PC-3 (cell line): ENCODE measurements at regions not wholly inside any gene's neighbourhood (a gene's known extent, or its start where the extent isn't known, plus 50 kb on each side); places are given as distances from the start of the nearest gene placed in this dataset.

Experiments used
- ATAC-seq: fragments of 200-7000 bp; cut with Tn5 transposase; 2 replicates; pipeline ENCODE4 v1.9.1; 2020; ENCODE audit warnings: mild to moderate bottlenecking, moderate library complexity
- BruUV-seq: library from RNA; stranded (reverse); fragments of 400-500 nt; replicated peaks from 2 replicates; lab custom pipeline; 2021; lab: Mats Ljungman, UMichigan
- CTCF ChIA-PET: fragments of 300-600 bp; sonication (Branson Sonifier 250); formaldehyde crosslinking; loops from one replicate; lab custom pipeline; 2022; ENCODE audit warnings: antibody characterized with exemption; lab: Charles Lee
- POLR2A ChIA-PET: fragments of 300-600 bp; sonication (Branson Sonifier 250); formaldehyde crosslinking; loops from one replicate; lab custom pipeline; 2022; ENCODE audit warnings: antibody characterized with exemption; ENCODE audit not compliant: unreplicated experiment; lab: Charles Lee
- DNase-seq: peaks from one replicate; pipeline ENCODE4 v3.0.0-alpha.2; 2015
- H2AFZ ChIP-seq: fragments of 300-600 bp; sonication (generic); 2 replicates; pipeline ENCODE4 v1.6.0; 2016; ENCODE audit warnings: antibody characterized with exemption, low read length
- H3F3A ChIP-seq: fragments of 300-600 bp; sonication (generic); one replicate; pipeline ENCODE4 v1.6.0; 2017; ENCODE audit warnings: antibody characterized with exemption, low read length, control low read depth, mild to moderate bottlenecking; ENCODE audit not compliant: unreplicated experiment
- H3K27ac ChIP-seq: fragments of 300-600 bp; sonication (generic); 2 replicates; pipeline ENCODE4 v1.5.1; 2016; ENCODE audit warnings: mild to moderate bottlenecking, low read length
- H3K27me3 ChIP-seq: fragments of 300-600 bp; sonication (generic); 2 replicates; pipeline ENCODE4 v1.6.1; 2016; ENCODE audit warnings: low read length, mixed read lengths
- H3K36me3 ChIP-seq: fragments of 300-600 bp; sonication (generic); 2 replicates; pipeline ENCODE4 v1.6.1; 2016; ENCODE audit warnings: low read depth, mixed run types, low read length, mixed read lengths
- H3K4me1 ChIP-seq: fragments of 300-600 bp; sonication (generic); 2 replicates; pipeline ENCODE4 v1.5.1; 2016; ENCODE audit warnings: low read length; ENCODE audit not compliant: insufficient read depth
- H3K4me2 ChIP-seq: fragments of 300-600 bp; sonication (generic); 2 replicates; pipeline ENCODE4 v1.6.0; 2016; ENCODE audit warnings: low read length
- H3K4me3 ChIP-seq: fragments of 300-600 bp; sonication (generic); 2 replicates; pipeline ENCODE4 v1.5.1; 2016; ENCODE audit warnings: mild to moderate bottlenecking, low read length, mixed read lengths
- H3K79me2 ChIP-seq: fragments of 300-600 bp; sonication (generic); 2 replicates; pipeline ENCODE4 v1.6.1; 2017; ENCODE audit warnings: low read length, mixed read lengths
- H3K9ac ChIP-seq: fragments of 300-600 bp; sonication (generic); 2 replicates; pipeline ENCODE4 v1.6.0; 2016; ENCODE audit warnings: mild to moderate bottlenecking, low read length
- H3K9me2 ChIP-seq: fragments of 300-600 bp; sonication (generic); replicated peaks from 2 replicates; pipeline ENCODE4 v1.6.1; 2016; ENCODE audit warnings: mixed run types, low read length, mixed read lengths
- H3K9me3 ChIP-seq: fragments of 300-600 bp; sonication (generic); 2 replicates; pipeline ENCODE4 v1.6.1; 2016; ENCODE audit warnings: low read length, mixed read lengths
- H4K20me1 ChIP-seq: fragments of 300-600 bp; sonication (generic); 2 replicates; pipeline ENCODE4 v1.6.1; 2016; ENCODE audit warnings: low read length, mixed read lengths
- EZH2 ChIP-seq: fragments of 300-600 bp; sonication (generic); IDR thresholded peaks from one replicate; pipeline ENCODE4 v1.6.1; 2017; ENCODE audit warnings: antibody characterized with exemption, mild to moderate bottlenecking, low read length; ENCODE audit not compliant: unreplicated experiment
- EZH2phosphoT487 ChIP-seq: fragments of 300-600 bp; sonication (generic); IDR thresholded peaks from 2 replicates; pipeline ENCODE4 v1.6.1; 2018; ENCODE audit warnings: mild to moderate bottlenecking, antibody characterized with exemption, low read length, borderline replicate concordance
- intact Hi-C: fragments of 100-400 bp; cut with micrococcal nuclease; formaldehyde crosslinking; loops from 2 replicates; pipeline ENCODE4 v1.9.0; 2023
- TF ChIP-seq, protein P1 (sequence below): fragments of 300-600 bp; sonication (generic); conservative IDR thresholded peaks from 2 replicates; pipeline ENCODE4 v1.5.1; 2017; ENCODE audit warnings: antibody characterized with exemption, low read depth, mild to moderate bottlenecking, low read length

DNA sequence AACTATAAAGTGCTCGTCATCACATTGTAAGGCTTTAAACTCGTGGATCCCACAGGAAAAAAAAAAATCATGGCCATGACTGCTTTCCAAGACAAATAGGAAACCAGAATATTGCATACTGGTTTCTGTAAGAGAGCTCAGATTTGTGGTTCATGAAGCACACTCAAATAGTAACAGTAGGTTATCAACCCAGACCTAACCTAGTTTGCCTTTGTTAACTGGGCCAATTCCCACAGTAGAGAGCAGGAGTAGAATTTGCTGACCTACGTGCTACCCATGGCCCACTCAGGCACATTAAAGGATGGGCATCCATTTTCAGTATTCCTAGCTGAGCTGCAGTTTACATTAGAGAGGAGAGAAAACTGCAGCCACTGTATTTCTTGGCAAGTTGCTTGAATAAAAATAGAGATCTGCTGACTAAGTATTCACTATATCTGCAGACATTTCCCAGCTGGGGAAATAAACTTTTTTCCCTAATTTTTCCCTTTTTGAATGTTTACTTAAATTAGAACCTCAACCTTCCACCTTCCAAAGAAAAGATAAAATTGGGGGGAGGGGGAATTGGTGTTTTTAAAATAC lies 218.5 kb downstream of the SPANXN3 start:
- no peak for ATAC-seq
- H3K27ac ChIP-seq: no peak overlapping the region
- no peak overlapping the region for H3K9ac ChIP-seq
- TF ChIP-seq, protein P1, sequence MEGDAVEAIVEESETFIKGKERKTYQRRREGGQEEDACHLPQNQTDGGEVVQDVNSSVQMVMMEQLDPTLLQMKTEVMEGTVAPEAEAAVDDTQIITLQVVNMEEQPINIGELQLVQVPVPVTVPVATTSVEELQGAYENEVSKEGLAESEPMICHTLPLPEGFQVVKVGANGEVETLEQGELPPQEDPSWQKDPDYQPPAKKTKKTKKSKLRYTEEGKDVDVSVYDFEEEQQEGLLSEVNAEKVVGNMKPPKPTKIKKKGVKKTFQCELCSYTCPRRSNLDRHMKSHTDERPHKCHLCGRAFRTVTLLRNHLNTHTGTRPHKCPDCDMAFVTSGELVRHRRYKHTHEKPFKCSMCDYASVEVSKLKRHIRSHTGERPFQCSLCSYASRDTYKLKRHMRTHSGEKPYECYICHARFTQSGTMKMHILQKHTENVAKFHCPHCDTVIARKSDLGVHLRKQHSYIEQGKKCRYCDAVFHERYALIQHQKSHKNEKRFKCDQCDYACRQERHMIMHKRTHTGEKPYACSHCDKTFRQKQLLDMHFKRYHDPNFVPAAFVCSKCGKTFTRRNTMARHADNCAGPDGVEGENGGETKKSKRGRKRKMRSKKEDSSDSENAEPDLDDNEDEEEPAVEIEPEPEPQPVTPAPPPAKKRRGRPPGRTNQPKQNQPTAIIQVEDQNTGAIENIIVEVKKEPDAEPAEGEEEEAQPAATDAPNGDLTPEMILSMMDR: no peak
- no peak for TF ChIP-seq EZH2
- no peak for TF ChIP-seq EZH2phosphoT487
- H3F3A ChIP-seq: no peaks in the 10 kb centered on the region
- H3K9me2 ChIP-seq: no peaks in the 10 kb centered on the region
- no peak overlapping the region for H3K4me2 ChIP-seq
- no peak for DNase-seq
- no TSS peak for BruUV-seq
- H3K9me3 ChIP-seq: no peaks in the 10 kb centered on the region
- no peaks in the 10 kb centered on the region for H3K79me2 ChIP-seq
- ChIA-PET POLR2A (no interaction called here), CTCF (interaction anchor here (0.5 kb wide), 1 partner anchor 31 kb away, joined by 3 read pairs; no protein-coding TSS in a partner anchor)
- no peak overlapping the region for H3K4me3 ChIP-seq
- H3K4me1 ChIP-seq: no peaks in the 10 kb centered on the region
- H3K36me3 ChIP-seq: no peaks in the 10 kb centered on the region
- intact Hi-C loops: no loop called here
- no peaks in the 10 kb centered on the region for H4K20me1 ChIP-seq
- no peak overlapping the region for H2AFZ ChIP-seq
- no peaks in the 10 kb centered on the region for H3K27me3 ChIP-seq

DNA sequence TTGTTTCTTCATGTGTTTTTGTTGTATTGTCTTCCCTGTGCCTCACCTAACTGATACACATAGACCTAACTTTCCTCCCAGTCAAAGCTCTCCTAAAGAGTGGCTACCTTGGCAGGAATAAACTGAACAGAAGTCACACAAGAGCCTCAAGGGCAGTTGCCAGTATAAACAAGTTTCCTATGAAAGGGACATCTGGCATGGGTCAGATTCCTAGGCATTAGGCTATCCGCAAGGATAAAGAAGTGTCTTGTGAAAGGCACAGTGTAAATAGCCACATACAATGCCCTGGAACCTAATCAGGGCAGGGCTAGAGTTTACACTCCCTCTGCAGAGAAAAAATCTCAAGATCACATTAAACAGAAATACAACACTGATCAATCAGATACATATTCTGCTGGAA lies 220.8 kb downstream of the SPANXN3 start:
- Histone ChIP-seq H3K27me3 (no peaks in the 10 kb centered on the region), H3K4me3 (no peak overlapping the region), H3K9ac (no peak overlapping the region), H3K4me2 (no peak overlapping the region), H3F3A (no peaks in the 10 kb centered on the region), H4K20me1 (no peaks in the 10 kb centered on the region), H3K4me1 (no peaks in the 10 kb centered on the region), H3K79me2 (no peaks in the 10 kb centered on the region), H2AFZ (no peak overlapping the region), H3K36me3 (no peaks in the 10 kb centered on the region), H3K27ac (no peak overlapping the region), H3K9me3 (no peaks in the 10 kb centered on the region), H3K9me2 (no peaks in the 10 kb centered on the region)
- POLR2A ChIA-PET: no interaction called here
- CTCF ChIA-PET: no interaction called here
- no peak for DNase-seq
- TF ChIP-seq EZH2phosphoT487 (no peak), EZH2 (no peak)
- TF ChIP-seq, protein P1: no peak
- no peak for ATAC-seq
- intact Hi-C loops: no loop called here
- no TSS peak for BruUV-seq

DNA sequence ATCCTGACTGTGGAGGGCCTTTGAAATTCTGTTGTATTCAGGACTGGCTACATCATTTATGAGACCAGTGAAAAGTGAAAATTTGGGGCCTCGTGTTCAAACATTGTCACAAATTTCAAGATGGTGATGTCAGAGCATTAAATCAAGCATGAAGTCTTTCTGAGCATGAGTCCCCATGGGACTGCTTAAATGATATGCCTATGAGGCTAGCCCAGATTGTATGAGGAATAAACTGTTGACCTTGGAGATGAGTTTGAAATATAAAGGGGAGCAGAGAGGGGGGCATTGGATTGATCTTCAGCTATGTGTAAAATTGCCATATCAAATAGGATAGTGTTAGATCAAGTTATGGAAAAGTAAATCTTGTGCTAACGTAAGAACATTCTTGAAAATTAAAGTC lies 230.0 kb downstream of the SPANXN3 start:
- H3K9me2 ChIP-seq: no peaks in the 10 kb centered on the region
- ATAC-seq: no peak
- POLR2A ChIA-PET: no interaction called here
- no peaks in the 10 kb centered on the region for H3K4me1 ChIP-seq
- H3K36me3 ChIP-seq: no peaks in the 10 kb centered on the region
- DNase-seq: no peak
- no peaks in the 10 kb centered on the region for H3K27me3 ChIP-seq
- no peak for TF ChIP-seq EZH2phosphoT487
- TF ChIP-seq EZH2: no peak
- TF ChIP-seq, protein P1: no peak
- H3F3A ChIP-seq: no peaks in the 10 kb centered on the region
- H3K27ac ChIP-seq: no peak overlapping the region
- H3K9ac ChIP-seq: no peak overlapping the region
- no peak overlapping the region for H3K4me2 ChIP-seq
- no TSS peak for BruUV-seq
- H3K79me2 ChIP-seq: no peaks in the 10 kb centered on the region
- intact Hi-C loops: no loop called here
- H3K4me3 ChIP-seq: no peak overlapping the region
- CTCF ChIA-PET: no interaction called here
- H2AFZ ChIP-seq: no peak overlapping the region
- no peaks in the 10 kb centered on the region for H4K20me1 ChIP-seq
- no peaks in the 10 kb centered on the region for H3K9me3 ChIP-seq
